Muscle of arm (tissue), 1 donor: ENCODE measurements at regions not wholly inside any gene's neighbourhood (a gene's known extent, or its start where the extent isn't known, plus 50 kb on each side); places are given as distances from the start of the nearest gene placed in this dataset.
"Not testable (repeated sequence)": the region's sequence is repeated elsewhere in the genome, so short reads cannot be mapped to it uniquely, and the experiment has no call there.

Source experiments
- DNase-seq: peaks from one replicate; pipeline ENCODE4 v3.0.0-alpha.2; 2013

- DNase-seq = no peak
Measured at GRCh38 chr16:80915079-80915450, 91.6 kb downstream of the CMC2 start.

DNA sequence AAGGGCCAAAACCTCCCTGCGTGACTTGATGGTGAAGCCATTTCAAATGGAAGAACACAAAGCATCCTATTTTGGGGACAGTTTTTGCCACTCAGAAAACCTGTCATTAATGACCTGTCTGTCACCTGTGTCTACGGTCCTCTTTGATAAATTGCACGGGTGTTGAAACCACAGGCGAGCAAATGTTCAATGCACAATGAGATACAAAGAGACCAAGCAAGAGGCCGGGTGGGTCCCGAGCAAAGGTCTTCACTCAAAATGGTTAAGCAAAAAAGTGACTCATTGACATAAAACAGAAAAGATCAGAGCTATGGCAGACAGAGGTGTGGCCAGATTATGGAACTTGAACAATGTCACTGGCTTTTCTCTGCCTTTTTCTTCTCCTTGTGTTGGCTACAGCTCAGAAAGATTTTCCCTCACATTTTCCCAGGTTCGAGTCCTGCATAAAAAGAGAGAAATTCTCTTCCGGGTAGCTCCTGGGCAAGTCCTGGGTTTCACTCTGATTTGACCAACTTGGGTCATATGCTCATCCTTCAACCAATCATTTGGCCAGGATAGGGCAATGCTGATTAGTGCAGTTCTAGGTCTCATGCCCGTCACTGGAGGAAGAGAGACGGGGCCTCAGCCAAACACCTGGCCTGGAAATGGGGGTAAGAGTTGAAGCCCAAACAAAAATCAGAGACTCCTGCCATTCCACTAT, 92.2 kb downstream of the CMC2 start:
- no peak for DNase-seq

GRCh38 chr16:80913397-80913796, 93.3 kb downstream of the CMC2 start:
- no peak for DNase-seq

GRCh38 chr16:80912651-80913050, 94.0 kb downstream of the CMC2 start:
- no peak for DNase-seq

DNA sequence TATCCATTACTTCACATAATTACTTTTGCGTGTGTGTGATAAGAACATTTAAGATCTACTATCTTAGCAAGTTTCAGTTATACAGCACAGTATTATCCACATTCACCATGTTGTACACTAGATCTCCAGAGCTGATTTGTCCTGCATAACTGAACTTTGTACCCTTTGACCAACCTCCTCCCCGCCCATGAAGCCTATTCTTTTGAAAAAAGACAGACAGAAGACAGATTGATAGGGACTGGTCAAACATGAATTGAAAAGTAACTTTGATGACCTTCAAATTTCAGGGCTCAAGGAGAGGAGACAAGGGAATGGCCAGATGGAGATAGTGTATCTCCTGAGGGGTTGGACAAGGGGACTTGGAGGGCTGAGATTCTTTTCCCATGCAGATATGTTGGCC, 96.3 kb downstream of the CMC2 start:
- no peak for DNase-seq

DNA sequence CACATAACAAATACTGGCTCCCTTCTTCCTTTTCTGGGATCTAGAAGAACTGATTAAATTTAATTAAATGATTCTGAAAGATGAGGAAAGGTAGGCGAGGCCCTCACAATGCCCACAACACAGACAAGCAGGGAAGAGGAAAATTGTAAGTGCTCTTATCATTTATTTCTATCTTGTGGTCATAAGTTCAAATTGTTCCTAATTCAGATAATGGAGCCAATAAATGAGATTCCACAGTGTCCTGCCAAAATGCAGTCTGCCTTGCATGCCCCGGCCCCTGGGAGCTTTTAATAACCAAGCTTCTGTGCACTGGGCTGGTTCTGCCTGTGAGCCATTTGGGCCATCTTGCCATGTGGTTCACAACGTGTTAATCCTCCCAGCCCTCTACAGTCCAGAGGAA, 97.0 kb downstream of the CMC2 start:
- DNase-seq = no peak

GRCh38 chr16:80906169-80906568, 100.5 kb downstream of the CMC2 start:
- DNase-seq = not testable (repeated sequence)

DNA sequence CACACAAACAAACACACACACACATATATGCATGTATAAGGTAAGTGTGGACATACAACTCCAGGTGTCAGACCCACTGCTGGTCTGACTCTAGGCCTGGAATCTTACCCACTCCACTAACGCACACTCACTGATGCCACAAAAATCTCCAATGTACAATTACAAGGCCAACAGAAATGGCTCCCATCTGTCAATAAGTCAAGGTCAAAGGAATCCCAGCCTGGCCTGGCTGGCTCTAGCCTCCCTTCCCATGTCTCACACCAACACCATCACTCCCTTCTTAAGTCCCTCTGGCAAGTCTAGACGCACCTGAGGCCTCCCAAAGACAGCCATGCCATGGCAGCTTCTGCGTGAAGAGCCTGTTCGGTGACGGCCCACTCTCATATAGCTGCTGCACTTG, 99.2 kb upstream of the CDYL2 start:
- DNase-seq = no peak

GRCh38 chr16:80902306-80903110, 98.1 kb upstream of the CDYL2 start:
- DNase-seq = no peak

- DNase-seq = no peak
Measured at GRCh38 chr16:80900593-80900954, 96.2 kb upstream of the CDYL2 start.

- DNase-seq = peak; percentile 66
Measured at GRCh38 chr16:80899809-80900592, 95.6 kb upstream of the CDYL2 start.

GRCh38 chr16:80896776-80897175, 92.4 kb upstream of the CDYL2 start:
- no peak for DNase-seq

- peak; percentile 25 for DNase-seq
Measured at GRCh38 chr16:80894091-80894490, 89.7 kb upstream of the CDYL2 start.

- DNase-seq = peak; percentile 29
Measured at GRCh38 chr16:80893686-80894085, 89.3 kb upstream of the CDYL2 start.

DNA sequence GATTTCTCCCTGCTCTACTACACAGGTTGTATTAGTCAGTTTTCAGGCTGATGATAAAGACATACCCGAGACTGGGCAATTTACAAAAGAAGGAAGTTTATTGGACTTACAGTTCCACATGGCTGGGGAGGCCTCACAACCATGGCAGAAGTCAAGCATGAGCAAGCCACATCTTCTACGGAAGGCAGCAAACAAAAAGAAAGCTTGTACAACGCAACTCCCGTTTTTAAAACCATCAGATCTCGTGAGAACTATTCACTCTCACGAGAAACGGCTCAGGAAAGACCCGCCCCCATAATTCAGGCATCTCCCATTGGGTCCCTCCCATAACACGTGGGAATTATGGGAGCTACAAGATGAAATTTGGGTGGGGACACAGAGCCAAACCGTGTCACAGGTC, 88.0 kb upstream of the CDYL2 start:
- not testable (repeated sequence) for DNase-seq

GRCh38 chr16:80889779-80890359, 85.5 kb upstream of the CDYL2 start:
- DNase-seq = no peak

DNA sequence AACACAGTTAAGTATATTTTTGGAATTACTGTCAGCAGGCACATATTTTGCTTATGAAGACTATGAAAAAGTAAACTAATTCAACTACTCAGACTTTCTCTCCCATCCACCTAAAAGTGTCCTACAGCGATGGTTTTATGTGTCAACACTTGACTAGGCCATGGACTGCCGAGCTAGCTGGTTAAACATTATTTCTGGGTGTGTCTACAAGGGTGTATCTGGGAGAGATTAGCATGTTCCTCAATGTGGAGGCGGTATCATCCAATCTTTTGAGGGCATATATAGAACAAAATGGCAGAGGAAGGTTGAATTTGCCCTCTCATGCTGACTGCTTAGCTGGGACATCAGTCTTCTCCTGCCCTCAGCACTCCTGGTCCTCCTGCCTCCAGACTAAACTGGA, 82.7 kb upstream of the CDYL2 start:
- DNase-seq = no peak

DNA sequence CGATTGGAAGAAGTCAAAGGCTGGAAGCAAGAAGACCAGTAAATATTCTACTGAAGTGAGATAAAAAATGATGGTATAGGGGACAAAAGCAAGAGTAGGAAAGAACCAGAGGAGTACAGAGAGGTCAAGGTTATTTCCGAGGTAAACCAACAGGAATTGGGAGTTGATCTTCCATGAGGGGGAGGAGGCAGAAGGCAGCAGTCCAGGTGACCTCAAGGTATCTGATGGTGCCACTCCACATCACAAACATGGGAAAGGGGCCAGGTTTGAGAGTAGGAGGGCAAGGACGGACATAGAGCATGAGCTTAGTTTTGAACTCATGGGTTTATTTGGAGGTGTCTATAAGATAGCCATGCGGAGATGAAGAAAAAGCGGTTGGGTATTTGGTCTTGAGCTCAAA, 79.4 kb upstream of the CDYL2 start:
- no peak for DNase-seq

DNA sequence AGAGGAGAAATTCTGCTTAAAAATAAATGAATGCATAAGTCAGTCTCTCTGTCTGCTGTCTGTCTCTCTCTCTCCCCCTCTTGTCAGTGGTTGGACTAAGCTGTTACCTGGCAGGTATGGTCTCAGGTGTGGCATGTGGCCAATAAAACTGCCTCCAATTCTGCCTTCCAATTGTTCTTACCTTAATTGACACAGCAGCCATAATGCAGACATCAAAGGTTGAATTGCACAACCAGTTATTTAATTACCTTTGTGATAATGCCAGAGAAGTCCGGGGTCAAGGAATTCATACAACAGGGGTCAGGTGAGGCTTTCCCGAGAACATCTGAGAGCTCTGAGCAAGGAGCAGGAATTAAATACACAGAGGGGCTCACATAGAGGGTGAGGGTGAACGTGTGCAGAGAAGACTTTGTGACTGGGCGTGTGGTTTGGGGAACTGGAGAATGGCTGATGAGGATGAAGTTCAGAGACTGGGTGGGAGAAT, 78.8 kb upstream of the CDYL2 start:
- DNase-seq = no peak

GRCh38 chr16:80875616-80876015, 71.2 kb upstream of the CDYL2 start:
- no peak for DNase-seq

DNA sequence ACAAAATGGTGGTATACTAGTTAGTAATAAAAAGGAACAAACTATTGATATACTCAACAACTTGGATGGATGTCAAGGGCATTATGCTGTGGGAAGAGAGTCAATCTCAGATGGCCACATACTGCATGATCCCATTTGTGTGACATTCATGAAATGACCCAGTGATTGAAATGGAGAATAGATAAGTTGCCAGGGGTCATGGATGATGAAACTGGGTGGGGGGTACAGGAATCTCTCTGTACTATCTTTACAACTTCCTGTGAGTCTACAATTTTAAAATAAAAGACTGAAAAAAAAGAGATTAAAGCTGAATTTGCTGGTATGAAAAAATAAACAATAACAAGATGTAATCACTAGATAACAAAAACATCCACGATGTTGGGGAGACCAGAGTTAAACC, 70.5 kb upstream of the CDYL2 start:
- DNase-seq = no peak

DNA sequence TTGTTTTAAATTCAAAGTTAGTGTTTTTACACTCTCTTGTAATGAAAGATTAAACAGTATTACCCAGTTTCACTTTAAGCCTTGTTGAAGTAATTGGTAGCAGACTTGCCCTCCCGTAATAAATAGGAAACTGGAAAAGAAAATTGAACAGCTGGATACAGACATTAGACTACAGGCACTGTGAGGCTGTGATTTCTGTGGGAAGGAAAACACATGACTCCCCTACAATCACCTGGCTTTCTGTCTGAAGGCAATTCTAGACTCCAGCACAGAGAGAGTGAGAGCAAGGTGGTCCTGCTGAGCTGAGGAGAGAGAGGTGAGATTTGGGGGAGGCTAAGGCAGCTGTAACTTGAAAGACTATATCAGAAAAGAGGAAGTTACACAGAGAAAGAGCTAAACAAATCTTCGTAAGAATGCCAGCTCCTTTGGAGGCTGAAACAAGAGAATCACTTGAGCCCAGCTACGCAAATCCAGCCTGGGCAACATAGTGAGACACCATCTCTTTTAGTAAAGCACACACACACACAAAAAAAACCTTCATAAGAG, 57.8 kb upstream of the CDYL2 start:
- DNase-seq = no peak
